CD4-positive, CD25-positive, alpha-beta regulatory T cell (primary cell): ENCODE measurements at regions not wholly inside any gene's neighbourhood (a gene's known extent, or its start where the extent isn't known, plus 50 kb on each side); places are given as distances from the start of the nearest gene placed in this dataset.

Experiments used
- ATAC-seq, 2 donors: fragments of 150-1000 bp; cut with Tn5 transposase; one replicate each; pipeline ENCODE4 v1.10.0; 2021; ENCODE audit warnings: low read depth in 2 of 2, moderate number of reproducible peaks in 2 of 2, moderate library complexity in 1 of 2
- DNase-seq, 3 donors: peaks; one replicate each; pipeline versions ENCODE4 v3.0.0 to v3.0.0-alpha.2; 2012 to 2022; ENCODE audit warnings: mixed read lengths in 1 of 3
- H3K27ac ChIP-seq: one replicate; pipeline ENCODE4 v1.7.0; 2013; ENCODE audit warnings: mild to moderate bottlenecking, low read length; ENCODE audit not compliant: insufficient read depth, poor library complexity, severe bottlenecking
- H3K27me3 ChIP-seq: one replicate; pipeline ENCODE4 v1.7.0; 2013; ENCODE audit warnings: low read length; ENCODE audit not compliant: control insufficient read depth, insufficient read depth
- H3K36me3 ChIP-seq: one replicate; pipeline ENCODE4 v1.7.0; 2013; ENCODE audit warnings: mild to moderate bottlenecking, low read length, moderate library complexity; ENCODE audit not compliant: control insufficient read depth, insufficient read depth
- H3K4me1 ChIP-seq: 2 replicates; pipeline ENCODE4 v1.7.0; 2013; ENCODE audit warnings: mild to moderate bottlenecking, low read length; ENCODE audit not compliant: insufficient read depth, control insufficient read depth, poor library complexity, severe bottlenecking
- H3K4me3 ChIP-seq: one replicate; pipeline ENCODE4 v1.7.0; 2013; ENCODE audit warnings: low read depth, mild to moderate bottlenecking, low read length, moderate library complexity
- H3K9me3 ChIP-seq, 2 experiments: 1 replicate in 1 of 2; 2 replicates in 1 of 2; pipeline ENCODE4 v1.7.0; 2013; ENCODE audit warnings: low read length in 2 of 2, mild to moderate bottlenecking in 1 of 2, moderate library complexity in 1 of 2; ENCODE audit not compliant: control insufficient read depth in 2 of 2
- H3K27ac Mint-ChIP-seq, 3 donors: one replicate each; pipeline ENCODE4 v1.8.0; 2020 to 2022; ENCODE audit warnings: mild to moderate bottlenecking in 3 of 3, mixed read lengths in 3 of 3, moderate library complexity in 2 of 3
- H3K27me3 Mint-ChIP-seq: one replicate; pipeline ENCODE4 v1.8.0; 2022; ENCODE audit warnings: mild to moderate bottlenecking, mixed read lengths
- H3K36me3 Mint-ChIP-seq: one replicate; pipeline ENCODE4 v1.8.0; 2020; ENCODE audit warnings: mixed read lengths
- H3K4me1 Mint-ChIP-seq, 4 donors: one replicate each; pipeline ENCODE4 v1.8.0; 2020 to 2022; ENCODE audit warnings: mixed read lengths in 4 of 4, mild to moderate bottlenecking in 1 of 4
- H3K4me3 Mint-ChIP-seq, 4 donors: one replicate each; pipeline ENCODE4 v1.8.0; 2020 to 2022; ENCODE audit warnings: mild to moderate bottlenecking in 4 of 4, mixed read lengths in 4 of 4, moderate library complexity in 3 of 4
- H3K9me3 Mint-ChIP-seq, 7 donors: one replicate each; pipeline ENCODE4 v1.8.0; 2020 to 2022; ENCODE audit warnings: mixed read lengths in 7 of 7, mild to moderate bottlenecking in 3 of 7, moderate library complexity in 2 of 7

DNA sequence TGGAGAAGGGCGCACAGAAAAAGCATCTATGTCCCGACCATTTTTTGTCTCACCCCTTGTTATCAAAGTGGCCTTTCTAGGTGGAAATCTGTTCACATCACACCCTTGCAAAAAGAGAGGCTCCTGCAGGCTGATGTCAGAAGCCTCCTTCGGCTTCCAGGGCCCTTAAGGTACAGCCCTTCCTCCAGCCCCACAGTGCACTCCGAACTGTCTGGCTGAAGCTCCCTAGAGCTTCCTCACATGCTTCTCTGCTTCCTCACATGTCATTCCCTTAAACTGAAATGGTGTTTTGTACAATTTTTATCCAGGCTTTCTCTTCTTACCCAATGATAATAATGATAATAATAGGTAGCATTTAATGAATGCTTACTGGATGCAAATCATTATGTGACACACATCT is 210.3 kb downstream of the INHBA start:
- H3K27me3 Mint-ChIP-seq, result no peaks in the 10 kb centered on the region

DNA sequence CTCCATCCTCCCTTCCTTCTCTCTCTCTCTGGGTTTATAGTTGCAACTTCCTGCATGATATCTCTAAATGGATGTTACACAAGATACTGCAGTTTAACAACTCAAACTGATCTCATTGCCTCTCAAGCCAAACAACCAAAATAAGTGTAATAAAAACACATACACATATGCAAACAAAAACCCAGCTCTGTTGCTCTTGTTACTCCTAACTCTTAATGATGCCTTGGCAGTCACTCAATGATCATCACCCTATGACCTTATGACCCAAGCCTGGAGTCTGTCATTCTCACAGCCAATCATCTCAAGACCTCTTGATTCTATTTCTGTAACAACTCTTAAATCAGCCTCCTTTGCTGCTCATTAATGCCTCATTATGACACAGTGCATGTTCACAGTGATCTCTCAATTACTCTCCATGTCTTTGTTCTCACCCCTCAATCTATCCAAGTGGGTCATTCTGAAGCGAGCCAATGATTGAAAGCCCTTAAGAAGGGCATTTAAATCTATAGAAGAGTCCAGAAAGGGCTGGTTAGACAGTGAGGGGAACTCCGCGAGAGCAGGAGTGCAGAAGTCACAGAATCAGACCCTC is 210.9 kb downstream of the INHBA start:
- ATAC-seq (no peak), DNase-seq (no peak)
- H3K4me3 Mint-ChIP-seq, result no peak overlapping the region
- H3K9me3 Mint-ChIP-seq, result peaks cover 0 to 9% (median 3%) of the 10 kb centered on the region in 7 donors
- Histone ChIP-seq H3K27me3 (no peaks in the 10 kb centered on the region), H3K4me1 (no peaks in the 10 kb centered on the region), H3K36me3 (no peaks in the 10 kb centered on the region), H3K4me3 (no peak overlapping the region), H3K27ac (no peak overlapping the region), H3K9me3 (no peaks in the 10 kb centered on the region)
- H3K36me3 Mint-ChIP-seq, result no peaks in the 10 kb centered on the region
- no peaks in the 10 kb centered on the region for H3K4me1 Mint-ChIP-seq
- no peaks in the 10 kb centered on the region for H3K27me3 Mint-ChIP-seq
- no peak overlapping the region for H3K27ac Mint-ChIP-seq

More for the DNA sequence above, 210.3 kb downstream of the INHBA start:
- Mint-ChIP-seq H3K9me3 (peaks cover 0 to 6% (median 4%) of the 10 kb centered on the region in 7 donors), H3K27ac (no peak overlapping the region), H3K4me3 (no peak overlapping the region), H3K36me3 (no peaks in the 10 kb centered on the region), H3K4me1 (no peaks in the 10 kb centered on the region)
- Histone ChIP-seq H3K4me3 (no peak overlapping the region), H3K9me3 (no peaks in the 10 kb centered on the region), H3K4me1 (no peaks in the 10 kb centered on the region), H3K36me3 (no peaks in the 10 kb centered on the region), H3K27me3 (no peaks in the 10 kb centered on the region), H3K27ac (no peak overlapping the region)
- ATAC-seq (no peak), DNase-seq (no peak)

DNA sequence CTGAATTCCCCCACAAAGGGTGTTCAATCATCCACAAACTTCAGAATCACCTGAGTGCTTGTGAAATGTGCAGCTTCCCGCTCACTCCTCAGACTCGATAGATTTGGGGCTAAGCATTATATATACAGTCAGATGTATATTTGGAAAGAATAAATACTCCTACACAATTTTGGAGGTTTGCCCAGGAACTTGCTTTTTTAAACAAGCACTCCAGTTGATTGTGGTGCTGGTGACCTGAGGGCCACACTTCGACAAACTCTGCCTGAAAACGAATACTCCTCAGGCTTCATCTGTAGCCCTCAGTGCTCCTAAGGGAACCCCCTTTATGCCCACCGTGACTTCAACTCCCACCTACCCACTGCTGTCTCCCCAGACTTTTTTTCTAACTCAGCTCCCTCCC is 211.6 kb downstream of the INHBA start:
- H3K4me1 ChIP-seq, result no peaks in the 10 kb centered on the region
- no peak for ATAC-seq
- Mint-ChIP-seq H3K9me3 (peaks cover 0 to 7% (median 1%) of the 10 kb centered on the region in 7 donors), H3K4me3 (no peak overlapping the region), H3K4me1 (no peaks in the 10 kb centered on the region), H3K27ac (no peak overlapping the region), H3K36me3 (no peaks in the 10 kb centered on the region), H3K27me3 (no peaks in the 10 kb centered on the region)
- H3K27me3 ChIP-seq, result no peaks in the 10 kb centered on the region
- no peak overlapping the region for H3K27ac ChIP-seq
- no peaks in the 10 kb centered on the region for H3K36me3 ChIP-seq
- no peak for DNase-seq
- no peak overlapping the region for H3K4me3 ChIP-seq
- no peaks in the 10 kb centered on the region for H3K9me3 ChIP-seq

DNA sequence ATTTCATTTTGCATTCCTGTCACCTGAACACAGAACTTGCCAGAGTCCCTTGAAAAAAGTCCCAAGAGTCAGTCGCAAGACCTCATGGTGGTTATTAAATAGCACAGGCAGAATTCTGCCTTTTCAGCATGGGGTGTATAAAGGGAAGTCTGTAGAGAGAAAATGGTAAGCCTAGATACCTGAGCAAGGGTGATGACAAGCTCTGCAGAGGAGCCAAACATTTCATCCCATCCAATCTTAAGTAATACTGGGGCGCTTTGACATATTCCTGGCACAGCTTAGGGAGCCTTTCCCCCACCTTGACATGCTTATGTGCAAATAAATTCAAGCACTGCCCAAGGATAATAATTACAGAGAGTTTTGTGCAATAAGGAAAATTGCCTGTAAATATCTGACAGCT is 213.0 kb downstream of the INHBA start:
- no peaks in the 10 kb centered on the region for H3K9me3 ChIP-seq
- Mint-ChIP-seq H3K4me3 (no peak overlapping the region), H3K36me3 (no peaks in the 10 kb centered on the region), H3K4me1 (no peaks in the 10 kb centered on the region), H3K27ac (no peak overlapping the region), H3K9me3 (peaks cover 0 to 7% (median 1%) of the 10 kb centered on the region in 7 donors), H3K27me3 (no peaks in the 10 kb centered on the region)
- H3K27me3 ChIP-seq, result no peaks in the 10 kb centered on the region
- DNase-seq (no peak), ATAC-seq (no peak)
- no peak overlapping the region for H3K4me3 ChIP-seq
- H3K27ac ChIP-seq, result no peak overlapping the region
- no peaks in the 10 kb centered on the region for H3K4me1 ChIP-seq
- H3K36me3 ChIP-seq, result no peaks in the 10 kb centered on the region

DNA sequence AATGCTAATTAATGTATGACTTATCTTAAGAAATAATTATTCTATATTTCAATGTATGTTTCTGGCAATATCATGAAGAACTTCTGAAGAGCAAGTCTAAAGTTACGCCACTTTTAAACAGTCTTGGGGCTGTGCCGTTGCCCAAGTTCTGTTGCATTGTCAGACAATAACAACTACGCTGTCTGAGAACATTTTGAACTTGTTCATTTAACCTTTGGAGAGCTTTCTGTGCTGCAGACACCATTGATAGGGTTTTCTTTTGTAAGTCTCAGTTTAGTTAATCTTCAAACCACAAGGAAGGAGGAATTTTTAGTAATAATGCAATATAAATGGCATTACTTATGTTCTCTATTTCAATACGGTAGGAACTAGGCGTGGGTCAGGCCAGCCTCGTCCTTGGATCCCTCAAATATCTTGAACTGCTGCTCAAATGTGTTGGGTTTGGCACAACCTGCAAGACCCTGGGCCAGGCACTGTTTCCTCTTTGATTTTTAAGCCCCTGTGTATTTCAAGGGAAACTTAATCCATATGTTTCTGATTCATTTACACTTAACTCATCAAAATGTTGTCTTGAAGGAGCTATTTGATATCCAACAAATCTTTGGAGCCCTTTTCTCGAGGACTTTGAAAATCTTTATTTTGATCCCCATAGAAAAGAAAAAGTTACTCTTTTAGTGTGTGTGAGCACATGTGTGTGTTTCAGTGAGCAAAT is 215.5 kb downstream of the INHBA start:
- Mint-ChIP-seq H3K4me1 (no peaks in the 10 kb centered on the region), H3K36me3 (no peaks in the 10 kb centered on the region), H3K4me3 (peak overlapping the region in 1 of 4 donors; percentile 64), H3K9me3 (peaks cover 0 to 7% (median 2%) of the 10 kb centered on the region in 7 donors), H3K27ac (no peak overlapping the region), H3K27me3 (no peaks in the 10 kb centered on the region)
- Histone ChIP-seq H3K27me3 (no peaks in the 10 kb centered on the region), H3K27ac (no peak overlapping the region), H3K4me1 (no peaks in the 10 kb centered on the region), H3K9me3 (no peaks in the 10 kb centered on the region), H3K4me3 (no peak overlapping the region), H3K36me3 (no peaks in the 10 kb centered on the region)
- ATAC-seq, result no peak
- no peak for DNase-seq

DNA sequence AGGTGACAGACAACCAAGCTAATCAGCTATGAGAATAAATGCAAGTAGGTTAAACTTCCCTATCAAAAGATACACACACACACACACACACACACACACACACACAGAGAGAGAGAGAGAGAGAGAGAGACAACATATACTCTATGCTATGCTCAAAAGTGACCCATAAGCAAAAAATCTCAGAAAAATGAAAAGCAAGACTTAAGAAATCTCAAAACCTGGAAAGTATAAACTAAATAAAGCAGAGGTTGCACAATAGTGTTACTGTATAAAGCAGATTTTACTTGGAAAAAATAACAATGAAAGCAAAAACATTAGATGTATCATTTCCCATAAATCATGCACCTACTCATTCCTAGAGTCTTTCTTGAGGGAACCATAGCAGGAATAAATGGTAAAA is 221.5 kb downstream of the INHBA start:
- Histone ChIP-seq H3K4me3 (no peak overlapping the region), H3K9me3 (no peaks in the 10 kb centered on the region), H3K4me1 (no peaks in the 10 kb centered on the region), H3K27me3 (no peaks in the 10 kb centered on the region), H3K27ac (no peak overlapping the region), H3K36me3 (no peaks in the 10 kb centered on the region)
- no peak for DNase-seq
- no peak for ATAC-seq
- no peaks in the 10 kb centered on the region for H3K36me3 Mint-ChIP-seq
- H3K4me3 Mint-ChIP-seq, result no peak overlapping the region
- peaks cover 0 to 5% (median 2%) of the 10 kb centered on the region in 7 donors for H3K9me3 Mint-ChIP-seq
- no peak overlapping the region for H3K27ac Mint-ChIP-seq
- no peaks in the 10 kb centered on the region for H3K27me3 Mint-ChIP-seq
- no peaks in the 10 kb centered on the region for H3K4me1 Mint-ChIP-seq

DNA sequence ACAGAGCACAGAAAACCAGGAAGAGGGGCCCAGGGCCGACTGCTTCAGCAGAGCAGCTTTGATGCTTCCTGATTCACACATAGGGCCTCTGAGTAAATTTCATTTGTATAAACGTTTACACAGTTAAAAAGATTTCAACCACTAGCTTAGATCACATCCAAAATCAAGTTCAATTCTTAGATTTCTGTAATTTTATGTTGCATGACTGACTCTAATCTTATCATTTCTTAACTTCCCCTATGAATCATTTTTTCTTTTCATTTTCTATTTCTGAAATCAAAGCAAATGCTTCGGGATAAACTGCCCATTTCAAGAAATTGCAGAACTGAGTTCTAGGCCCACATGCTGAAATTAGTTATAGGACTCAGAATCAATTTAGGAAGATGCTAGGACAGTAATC is 224.7 kb downstream of the INHBA start:
- H3K27ac Mint-ChIP-seq, result no peak overlapping the region
- H3K27me3 ChIP-seq, result no peaks in the 10 kb centered on the region
- peaks cover 0 to 8% (median 0%) of the 10 kb centered on the region in 7 donors for H3K9me3 Mint-ChIP-seq
- H3K4me3 ChIP-seq, result no peak overlapping the region
- DNase-seq (no peak), ATAC-seq (no peak)
- no peaks in the 10 kb centered on the region for H3K4me1 ChIP-seq
- H3K4me3 Mint-ChIP-seq, result no peak overlapping the region
- no peaks in the 10 kb centered on the region for H3K27me3 Mint-ChIP-seq
- H3K36me3 Mint-ChIP-seq, result no peaks in the 10 kb centered on the region
- H3K36me3 ChIP-seq, result no peaks in the 10 kb centered on the region
- H3K27ac ChIP-seq, result no peak overlapping the region
- H3K4me1 Mint-ChIP-seq, result no peaks in the 10 kb centered on the region
- H3K9me3 ChIP-seq, result no peaks in the 10 kb centered on the region

DNA sequence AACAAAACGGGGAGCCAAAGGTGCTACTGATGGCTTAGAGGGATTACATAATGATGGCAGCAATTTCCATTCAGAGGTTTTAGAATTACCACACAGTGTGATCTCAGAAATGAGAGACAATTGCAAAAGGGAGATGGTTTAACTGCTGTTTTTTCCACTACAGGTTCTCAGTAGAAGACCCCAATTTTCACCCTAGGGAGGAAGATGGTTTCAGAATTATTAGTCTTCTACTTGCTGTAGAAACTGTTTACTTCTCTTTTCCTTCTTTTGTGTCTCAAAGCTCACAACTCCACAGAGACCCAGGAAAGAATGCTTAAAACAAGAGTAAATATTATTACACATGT is 226.5 kb downstream of the INHBA start:
- Histone ChIP-seq H3K4me1 (no peaks in the 10 kb centered on the region), H3K27ac (no peak overlapping the region), H3K36me3 (no peaks in the 10 kb centered on the region), H3K27me3 (no peaks in the 10 kb centered on the region), H3K9me3 (no peaks in the 10 kb centered on the region), H3K4me3 (no peak overlapping the region)
- Mint-ChIP-seq H3K27me3 (no peaks in the 10 kb centered on the region), H3K9me3 (peaks cover 0 to 10% (median 0%) of the 10 kb centered on the region in 7 donors), H3K36me3 (no peaks in the 10 kb centered on the region), H3K4me3 (no peak overlapping the region), H3K4me1 (no peaks in the 10 kb centered on the region), H3K27ac (no peak overlapping the region)
- DNase-seq (no peak), ATAC-seq (no peak)
